Loucy (cell line): ENCODE measurements at regions not wholly inside any gene's neighbourhood (a gene's known extent, or its start where the extent isn't known, plus 50 kb on each side); places are given as distances from the start of the nearest gene placed in this dataset.

Experiments used
- H2AFZ ChIP-seq: fragments of 200-600 bp; sonication (generic); 2 replicates; pipeline ENCODE4 v1.6.0; 2016; ENCODE audit warnings: antibody characterized with exemption, mild to moderate bottlenecking, low read length, moderate library complexity
- H3F3A ChIP-seq: fragments of 200-600 bp; 2 replicates; pipeline ENCODE4 v1.6.0; 2016; ENCODE audit warnings: antibody characterized with exemption, low read depth, mild to moderate bottlenecking
- H3K27me3 ChIP-seq: fragments of 200-600 bp; sonication (generic); 2 replicates; pipeline ENCODE4 v1.6.1; 2014; ENCODE audit warnings: low read length, mild to moderate bottlenecking; ENCODE audit not compliant: insufficient read depth, poor library complexity, severe bottlenecking
- H3K36me3 ChIP-seq: fragments of 200-600 bp; sonication (generic); 2 replicates; pipeline ENCODE4 v1.6.1; 2016; ENCODE audit warnings: low read length; ENCODE audit not compliant: insufficient read depth
- H3K4me1 ChIP-seq: fragments of 200-600 bp; sonication (generic); 2 replicates; pipeline ENCODE4 v1.5.1; 2014; ENCODE audit warnings: low read length, mild to moderate bottlenecking; ENCODE audit not compliant: insufficient read depth, poor library complexity, severe bottlenecking
- H3K4me2 ChIP-seq: fragments of 200-600 bp; sonication (generic); 2 replicates; pipeline ENCODE4 v1.6.0; 2014; ENCODE audit warnings: antibody characterized with exemption, low read length, low read depth, mild to moderate bottlenecking; ENCODE audit not compliant: poor library complexity, severe bottlenecking
- H3K4me3 ChIP-seq: fragments of 200-600 bp; sonication (generic); 2 replicates; pipeline ENCODE4 v1.5.1; 2014; ENCODE audit warnings: low read length, mild to moderate bottlenecking, mixed read lengths; ENCODE audit not compliant: poor library complexity, severe bottlenecking
- H3K79me2 ChIP-seq: fragments of 200-600 bp; sonication (generic); 2 replicates; pipeline ENCODE4 v1.6.1; 2014; ENCODE audit warnings: low read length; ENCODE audit not compliant: insufficient read depth
- H3K9ac ChIP-seq: fragments of 200-600 bp; sonication (generic); 2 replicates; pipeline ENCODE4 v1.6.0; 2014; ENCODE audit warnings: mild to moderate bottlenecking, low read depth, low read length, moderate library complexity; ENCODE audit not compliant: poor library complexity, severe bottlenecking
- H3K9me2 ChIP-seq: fragments of 200-600 bp; sonication (generic); replicated peaks from 2 replicates; pipeline ENCODE4 v1.6.1; 2016; ENCODE audit warnings: low read depth, low read length, mixed read lengths
- H3K9me3 ChIP-seq: fragments of 200-600 bp; sonication (generic); 2 replicates; pipeline ENCODE4 v1.6.1; 2014; ENCODE audit warnings: mild to moderate bottlenecking, antibody characterized with exemption, low read length, low read depth; ENCODE audit not compliant: insufficient read depth
- H4K20me1 ChIP-seq: fragments of 200-600 bp; sonication (generic); 2 replicates; pipeline ENCODE4 v1.6.0; 2014; ENCODE audit warnings: antibody characterized with exemption, low read length, mild to moderate bottlenecking; ENCODE audit not compliant: insufficient read depth, poor library complexity, severe bottlenecking
- EZH2phosphoT487 ChIP-seq: fragments of 200-600 bp; IDR thresholded peaks from 2 replicates; pipeline ENCODE4 v1.6.1; 2018; ENCODE audit warnings: antibody characterized with exemption, mild to moderate bottlenecking, moderate library complexity, borderline replicate concordance
- TF ChIP-seq, protein P1 (sequence below): fragments of 200-600 bp; sonication (generic); conservative IDR thresholded peaks from 2 replicates; pipeline ENCODE4 v1.5.1; 2014; ENCODE audit warnings: mild to moderate bottlenecking, antibody characterized with exemption, low read length

- H3K36me3 ChIP-seq, result no peaks in the 10 kb centered on the region
- H3K4me2 ChIP-seq, result no peak overlapping the region
- no peaks in the 10 kb centered on the region for H3K9me2 ChIP-seq
- H4K20me1 ChIP-seq, result no peaks in the 10 kb centered on the region
- no peaks in the 10 kb centered on the region for H3K79me2 ChIP-seq
- H3F3A ChIP-seq, result no peaks in the 10 kb centered on the region
- no peaks in the 10 kb centered on the region for H3K9me3 ChIP-seq
- H3K27me3 ChIP-seq, result peaks cover 89% of the 10 kb centered on the region
- H2AFZ ChIP-seq, result no peak overlapping the region
- peaks cover 3% of the 10 kb centered on the region for H3K4me1 ChIP-seq
- TF ChIP-seq, protein P1, sequence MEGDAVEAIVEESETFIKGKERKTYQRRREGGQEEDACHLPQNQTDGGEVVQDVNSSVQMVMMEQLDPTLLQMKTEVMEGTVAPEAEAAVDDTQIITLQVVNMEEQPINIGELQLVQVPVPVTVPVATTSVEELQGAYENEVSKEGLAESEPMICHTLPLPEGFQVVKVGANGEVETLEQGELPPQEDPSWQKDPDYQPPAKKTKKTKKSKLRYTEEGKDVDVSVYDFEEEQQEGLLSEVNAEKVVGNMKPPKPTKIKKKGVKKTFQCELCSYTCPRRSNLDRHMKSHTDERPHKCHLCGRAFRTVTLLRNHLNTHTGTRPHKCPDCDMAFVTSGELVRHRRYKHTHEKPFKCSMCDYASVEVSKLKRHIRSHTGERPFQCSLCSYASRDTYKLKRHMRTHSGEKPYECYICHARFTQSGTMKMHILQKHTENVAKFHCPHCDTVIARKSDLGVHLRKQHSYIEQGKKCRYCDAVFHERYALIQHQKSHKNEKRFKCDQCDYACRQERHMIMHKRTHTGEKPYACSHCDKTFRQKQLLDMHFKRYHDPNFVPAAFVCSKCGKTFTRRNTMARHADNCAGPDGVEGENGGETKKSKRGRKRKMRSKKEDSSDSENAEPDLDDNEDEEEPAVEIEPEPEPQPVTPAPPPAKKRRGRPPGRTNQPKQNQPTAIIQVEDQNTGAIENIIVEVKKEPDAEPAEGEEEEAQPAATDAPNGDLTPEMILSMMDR, result no peak
- no peak for TF ChIP-seq EZH2phosphoT487
- no peak overlapping the region for H3K9ac ChIP-seq
- no peak overlapping the region for H3K4me3 ChIP-seq
Measured at GRCh38 chr2:145260674-145261073, 740.8 kb upstream of the ZEB2 start.

DNA sequence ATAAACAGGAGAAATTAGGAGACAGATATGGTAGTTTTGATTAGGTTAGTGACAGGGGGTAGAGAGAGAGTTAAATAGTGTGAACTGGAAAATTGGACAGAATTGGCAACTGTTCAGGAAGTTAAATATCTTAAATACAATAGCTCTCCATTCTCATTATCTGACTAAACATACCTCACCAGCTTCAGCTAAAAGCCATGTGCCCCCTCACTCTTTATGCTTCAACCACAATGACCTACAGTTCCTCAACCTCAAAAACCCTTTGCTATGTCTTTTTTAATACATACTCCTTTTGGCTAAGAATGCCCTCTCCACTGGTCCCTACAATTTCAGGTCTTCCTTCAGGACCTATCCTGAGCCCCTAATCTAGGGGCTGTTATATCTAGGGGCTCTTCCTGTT lies 740.2 kb upstream of the ZEB2 start:
- Histone ChIP-seq H3K4me1 (peaks cover 3% of the 10 kb centered on the region), H3K36me3 (no peaks in the 10 kb centered on the region), H3K4me3 (no peak overlapping the region), H3K9me3 (no peaks in the 10 kb centered on the region), H3K9ac (no peak overlapping the region), H3K4me2 (no peak overlapping the region), H3K79me2 (no peaks in the 10 kb centered on the region), H3K27me3 (peaks cover 93% of the 10 kb centered on the region), H4K20me1 (no peaks in the 10 kb centered on the region), H3K9me2 (no peaks in the 10 kb centered on the region), H2AFZ (no peak overlapping the region), H3F3A (no peaks in the 10 kb centered on the region)
- TF ChIP-seq, protein P1, result no peak
- TF ChIP-seq EZH2phosphoT487, result no peak

- TF ChIP-seq, protein P1, result no peak
- TF ChIP-seq EZH2phosphoT487, result no peak
- H2AFZ ChIP-seq, result no peak overlapping the region
- H3K27me3 ChIP-seq, result peaks cover 94% of the 10 kb centered on the region
Measured at GRCh38 chr2:145258903-145259579, 739.1 kb upstream of the ZEB2 start.

More at GRCh38 chr2:145258903-145259579, 739.1 kb upstream of the ZEB2 start:
- no peaks in the 10 kb centered on the region for H3K9me3 ChIP-seq
- no peaks in the 10 kb centered on the region for H3K79me2 ChIP-seq
- H3K9ac ChIP-seq, result no peak overlapping the region
- peaks cover 3% of the 10 kb centered on the region for H3K4me1 ChIP-seq
- H3K4me2 ChIP-seq, result no peak overlapping the region
- no peaks in the 10 kb centered on the region for H3K36me3 ChIP-seq
- H3F3A ChIP-seq, result no peaks in the 10 kb centered on the region
- no peak overlapping the region for H3K4me3 ChIP-seq
- H4K20me1 ChIP-seq, result no peaks in the 10 kb centered on the region
- H3K9me2 ChIP-seq, result no peaks in the 10 kb centered on the region
